GM21447 (cell line): ENCODE measurements at regions not wholly inside any gene's neighbourhood (a gene's known extent, or its start where the extent isn't known, plus 50 kb on each side); places are given as distances from the start of the nearest gene placed in this dataset.
"Not testable (repeated sequence)": the region's sequence is repeated elsewhere in the genome, so short reads cannot be mapped to it uniquely, and the experiment has no call there.

Experiments
- ATAC-seq: cut with Tn5 transposase; IDR thresholded peaks from one replicate; pipeline ENCODE4 v1.9.1; 2021; ENCODE audit not compliant: unreplicated experiment

- ATAC-seq: no peak
Measured at GRCh38 chr14:88981948-88982347, 157.5 kb downstream of the TTC8 start.

- no peak for ATAC-seq
Measured at GRCh38 chr14:88983755-88984154, 159.3 kb downstream of the TTC8 start.

GRCh38 chr14:88985654-88986053 lies 161.2 kb downstream of the TTC8 start:
- ATAC-seq: no peak

GRCh38 chr14:88986146-88986841 lies 161.8 kb downstream of the TTC8 start:
- ATAC-seq: no peak

- not testable (repeated sequence) for ATAC-seq
Measured at GRCh38 chr14:88986908-88987307, 162.5 kb downstream of the TTC8 start.

- no peak for ATAC-seq
Measured at GRCh38 chr14:88987516-88987915, 163.1 kb downstream of the TTC8 start.

GRCh38 chr14:88989911-88990310 lies 165.5 kb downstream of the TTC8 start:
- no peak for ATAC-seq

- no peak for ATAC-seq
Measured at GRCh38 chr14:88990856-88991255, 166.4 kb downstream of the TTC8 start.

GRCh38 chr14:88992011-88992410 lies 167.6 kb downstream of the TTC8 start:
- no peak for ATAC-seq

GRCh38 chr14:88993946-88994345 lies 169.5 kb downstream of the TTC8 start:
- ATAC-seq: no peak

GRCh38 chr14:88995437-88996198 lies 171.2 kb downstream of the TTC8 start:
- no peak for ATAC-seq

GRCh38 chr14:88998027-88998426 lies 173.6 kb downstream of the TTC8 start:
- ATAC-seq: no peak

GRCh38 chr14:88999137-88999536 lies 174.7 kb downstream of the TTC8 start:
- no peak for ATAC-seq

GRCh38 chr14:89000007-89000942 lies 175.8 kb downstream of the TTC8 start:
- no peak for ATAC-seq

- no peak for ATAC-seq
Measured at GRCh38 chr14:89004166-89004565, 179.7 kb downstream of the TTC8 start.

GRCh38 chr14:89007906-89008305 lies 183.5 kb downstream of the TTC8 start:
- no peak for ATAC-seq

GRCh38 chr14:89011355-89012281 lies 187.2 kb downstream of the TTC8 start:
- ATAC-seq: no peak

GRCh38 chr14:89012282-89013097 lies 188.0 kb downstream of the TTC8 start:
- no peak for ATAC-seq

GRCh38 chr14:89013098-89013504 lies 188.7 kb downstream of the TTC8 start:
- no peak for ATAC-seq
